BJ (cell line): ENCODE measurements at regions not wholly inside any gene's neighbourhood (a gene's known extent, or its start where the extent isn't known, plus 50 kb on each side); places are given as distances from the start of the nearest gene placed in this dataset.

ENCODE experiments used
- CTCF ChIA-PET: fragments of 350-600 bp; formaldehyde crosslinking; extraction: SDS; loops from one replicate; lab custom pipeline; 2021; ENCODE audit warnings: antibody characterized with exemption, inconsistent platforms; lab: Yijun Ruan, JAX
- POLR2A ChIA-PET: fragments of 300-600 bp; sonication (Branson Sonifier 250); formaldehyde crosslinking; extraction: SDS; loops from one replicate; lab custom pipeline; 2021; ENCODE audit warnings: antibody characterized with exemption; lab: Charles Lee
- DNase-seq: peaks from one replicate; pipeline ENCODE4 v3.0.0-alpha.2; 2011; ENCODE audit warnings: low read depth
- H3K27me3 ChIP-seq: 2 replicates; pipeline ENCODE4 v1.6.0; 2011; ENCODE audit warnings: low read length; ENCODE audit not compliant: control insufficient read depth, insufficient read depth
- H3K36me3 ChIP-seq: 2 replicates; pipeline ENCODE4 v1.5.1; 2011; ENCODE audit warnings: low read length; ENCODE audit not compliant: control insufficient read depth, insufficient read depth
- H3K4me3 ChIP-seq: 2 replicates; pipeline ENCODE4 v1.5.1; 2011; ENCODE audit warnings: low read depth, mild to moderate bottlenecking, control low read depth, low read length
- TF ChIP-seq, protein P1 (sequence below): IDR thresholded peaks from 2 replicates; pipeline ENCODE4 v1.5.1; 2011; ENCODE audit warnings: low read depth, mild to moderate bottlenecking, control low read depth, inconsistent platforms, low read length, moderate library complexity; ENCODE audit not compliant: insufficient read depth

DNA sequence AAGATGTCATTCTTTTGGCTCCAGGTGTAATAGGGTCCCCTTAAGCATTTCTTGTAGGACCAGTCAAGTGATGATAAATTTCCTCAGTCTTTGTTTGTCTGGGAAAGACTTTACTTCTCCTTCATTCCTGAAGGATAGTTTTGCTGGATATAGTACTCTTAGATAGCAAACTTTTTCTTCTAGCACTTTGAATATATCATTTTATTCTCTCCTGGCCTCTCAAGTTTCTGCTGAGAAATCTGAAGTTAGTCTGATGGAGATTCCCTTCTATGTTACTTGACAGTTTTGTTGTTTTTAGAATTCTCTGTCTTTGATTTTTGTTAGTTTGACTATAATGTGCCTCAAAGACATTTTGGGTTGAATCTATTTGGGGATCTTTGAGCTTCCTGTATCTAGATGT lies 181.2 kb upstream of the HES1 start:
- POLR2A ChIA-PET = no interaction called here
- no peak overlapping the region for H3K4me3 ChIP-seq
- TF ChIP-seq, protein P1, sequence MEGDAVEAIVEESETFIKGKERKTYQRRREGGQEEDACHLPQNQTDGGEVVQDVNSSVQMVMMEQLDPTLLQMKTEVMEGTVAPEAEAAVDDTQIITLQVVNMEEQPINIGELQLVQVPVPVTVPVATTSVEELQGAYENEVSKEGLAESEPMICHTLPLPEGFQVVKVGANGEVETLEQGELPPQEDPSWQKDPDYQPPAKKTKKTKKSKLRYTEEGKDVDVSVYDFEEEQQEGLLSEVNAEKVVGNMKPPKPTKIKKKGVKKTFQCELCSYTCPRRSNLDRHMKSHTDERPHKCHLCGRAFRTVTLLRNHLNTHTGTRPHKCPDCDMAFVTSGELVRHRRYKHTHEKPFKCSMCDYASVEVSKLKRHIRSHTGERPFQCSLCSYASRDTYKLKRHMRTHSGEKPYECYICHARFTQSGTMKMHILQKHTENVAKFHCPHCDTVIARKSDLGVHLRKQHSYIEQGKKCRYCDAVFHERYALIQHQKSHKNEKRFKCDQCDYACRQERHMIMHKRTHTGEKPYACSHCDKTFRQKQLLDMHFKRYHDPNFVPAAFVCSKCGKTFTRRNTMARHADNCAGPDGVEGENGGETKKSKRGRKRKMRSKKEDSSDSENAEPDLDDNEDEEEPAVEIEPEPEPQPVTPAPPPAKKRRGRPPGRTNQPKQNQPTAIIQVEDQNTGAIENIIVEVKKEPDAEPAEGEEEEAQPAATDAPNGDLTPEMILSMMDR = no peak
- H3K36me3 ChIP-seq = no peaks in the 10 kb centered on the region
- H3K27me3 ChIP-seq = peaks cover 3% of the 10 kb centered on the region; the same call in 1 of the 2 replicates
- DNase-seq = no peak
- CTCF ChIA-PET = no interaction called here

DNA sequence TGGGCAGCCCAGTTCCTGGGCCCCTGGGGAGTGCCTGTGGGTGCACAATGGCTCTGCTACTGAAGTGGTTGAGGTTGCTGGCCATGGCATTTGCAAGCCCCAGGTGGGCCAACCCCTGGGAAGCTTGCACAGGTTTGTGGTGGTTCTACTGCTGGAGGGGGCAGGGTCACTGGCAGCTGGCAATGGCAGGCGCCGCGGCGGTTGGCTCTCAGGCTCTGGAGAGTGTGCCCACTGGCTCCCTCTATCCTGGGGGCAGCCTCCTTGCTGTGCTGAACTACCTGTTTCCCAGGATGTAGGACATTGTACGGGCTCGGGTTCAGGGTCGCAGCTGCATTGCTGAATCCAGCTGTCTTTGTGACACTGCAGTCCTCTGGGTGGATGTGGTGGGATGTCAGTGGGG lies 180.2 kb upstream of the HES1 start:
- TF ChIP-seq, protein P1 = no peak
- POLR2A ChIA-PET = no interaction called here

DNA sequence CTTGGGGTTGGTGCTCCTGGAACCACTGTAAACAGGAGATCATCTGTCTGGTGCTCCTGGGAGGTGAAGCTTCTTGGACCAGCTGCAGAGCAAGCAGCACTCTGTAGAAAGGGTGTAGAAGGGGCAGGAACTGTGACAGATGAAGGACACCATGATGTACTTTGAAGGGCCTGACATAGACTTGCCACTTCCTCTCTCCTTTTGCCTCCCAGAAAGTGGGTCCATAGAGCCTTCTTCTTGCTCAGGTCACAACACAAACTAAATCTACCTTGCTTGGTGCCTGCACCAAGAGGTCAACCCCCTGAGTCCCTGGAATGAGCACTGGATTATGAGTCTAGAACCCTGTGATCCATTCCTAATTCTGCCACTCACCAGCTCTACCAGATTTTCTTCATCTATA lies 176.1 kb upstream of the HES1 start:
- DNase-seq = no peak
- peaks cover 20% of the 10 kb centered on the region for H3K27me3 ChIP-seq
- no peaks in the 10 kb centered on the region for H3K36me3 ChIP-seq
- POLR2A ChIA-PET = no interaction called here
- TF ChIP-seq, protein P1 = no peak
- H3K4me3 ChIP-seq = no peak overlapping the region
- CTCF ChIA-PET = interaction anchor here (1.5 kb wide), 1 partner anchor 10 kb away, joined by 5 read pairs; no protein-coding TSS in a partner anchor

More for the DNA sequence above, 180.2 kb upstream of the HES1 start:
- no peak overlapping the region for H3K4me3 ChIP-seq
- H3K27me3 ChIP-seq = peaks cover 7% of the 10 kb centered on the region
- DNase-seq = no peak
- H3K36me3 ChIP-seq = no peaks in the 10 kb centered on the region
- CTCF ChIA-PET = no interaction called here

DNA sequence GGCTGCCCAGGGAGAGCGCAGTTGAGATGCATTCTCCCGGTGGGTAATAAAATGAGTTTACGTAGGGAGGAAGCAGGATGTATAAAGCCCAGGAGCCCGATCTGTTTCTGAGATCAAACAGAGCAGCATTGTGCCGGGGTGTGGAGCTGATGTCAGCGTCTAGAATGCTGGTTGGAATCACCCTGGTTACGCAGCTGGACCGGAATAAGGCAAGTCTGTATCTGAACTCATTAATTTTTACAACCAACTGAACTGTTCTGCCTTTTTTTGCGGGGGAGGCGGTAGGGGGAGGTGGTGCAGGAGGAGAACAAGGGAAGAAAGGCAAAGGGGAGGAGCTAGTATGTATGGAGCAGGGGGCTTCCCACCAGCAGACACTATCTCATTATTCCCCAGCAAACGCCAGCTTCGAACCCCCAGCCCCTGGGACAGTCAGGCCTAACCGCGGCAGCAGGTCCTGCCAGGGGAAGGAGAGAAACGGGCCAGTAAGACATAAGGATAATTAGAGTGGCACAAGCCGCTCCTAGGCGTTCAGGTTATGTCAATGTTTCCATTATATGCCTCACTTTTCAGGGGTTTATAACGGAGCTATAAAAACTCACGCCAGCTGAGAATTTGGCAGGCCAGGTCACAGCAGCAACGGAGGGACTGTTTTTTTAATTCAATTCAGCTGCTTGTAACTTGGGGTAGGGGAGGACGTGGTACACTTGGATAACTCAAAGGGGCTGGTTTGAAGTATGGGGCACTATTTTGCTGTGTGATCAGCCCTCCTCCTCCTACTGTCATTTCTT lies 175.3 kb upstream of the HES1 start:
- Histone ChIP-seq H3K27me3 (peaks cover 21% of the 10 kb centered on the region), H3K36me3 (no peaks in the 10 kb centered on the region), H3K4me3 (no peak overlapping the region)
- ChIA-PET POLR2A (no interaction called here), CTCF (interaction anchor here (1.0 to 1.5 kb wide), 2 partner anchors 9 to 50 kb away, joined by 3 to 5 read pairs; no protein-coding TSS in a partner anchor)
- TF ChIP-seq, protein P1 = no peak
- DNase-seq = no peak

DNA sequence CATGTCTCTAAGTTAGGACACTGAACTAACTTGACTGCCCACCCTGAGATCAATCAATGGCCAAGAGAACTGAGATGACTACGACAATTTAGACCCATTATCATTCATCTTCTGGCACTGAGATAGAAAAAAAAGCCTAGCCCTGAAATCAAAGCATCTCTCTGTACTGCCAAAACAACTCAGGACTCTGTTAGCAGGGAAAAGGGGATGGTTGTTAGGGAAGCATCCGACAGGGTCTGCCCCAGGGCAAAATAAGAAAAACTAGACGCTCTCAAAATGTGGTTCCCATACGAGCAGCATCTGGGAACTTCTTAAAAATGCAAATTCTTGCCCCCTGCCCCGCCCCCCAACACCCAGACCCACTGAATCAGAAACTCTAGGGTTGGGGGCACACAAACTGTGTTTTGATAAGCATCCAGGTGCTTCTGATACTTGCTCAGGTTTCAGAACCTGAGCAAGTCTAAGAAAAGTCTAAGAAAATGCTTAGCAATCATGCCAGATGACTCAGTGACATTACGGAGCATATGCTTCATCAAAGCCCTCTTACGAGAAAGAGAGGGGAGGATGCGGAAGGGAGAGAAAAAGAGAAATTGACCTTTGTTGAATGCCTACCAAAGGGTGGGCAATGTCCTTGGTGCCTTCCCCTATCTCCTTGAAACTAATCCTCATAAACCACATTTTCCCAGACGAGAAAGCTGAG lies 172.8 kb upstream of the HES1 start:
- ChIA-PET CTCF (no interaction called here), POLR2A (no interaction called here)
- no peak for DNase-seq
- TF ChIP-seq, protein P1 = no peak
- Histone ChIP-seq H3K4me3 (no peak overlapping the region), H3K36me3 (no peaks in the 10 kb centered on the region), H3K27me3 (peaks cover 24% of the 10 kb centered on the region)
